ENCODE measurements at regions not wholly inside any gene's neighbourhood (a gene's known extent, or its start where the extent isn't known, plus 50 kb on each side); places are given as distances from the start of the nearest gene placed in this dataset.

GRCh38 chr4:126937342-126937741, 695.4 kb upstream of the INTU start:
- no peak for TF ChIP-seq TAF1 (IDR thresholded peaks at IDR 0.05; ENCODE audit: low read depth, low read length)
- TF ChIP-seq POLR2A (IDR thresholded peaks at IDR 0.05; ENCODE audit: low read depth, low read length), result no peak
